Activated CD8-positive, alpha-beta T cell treated with anti-CD3 and anti-CD28 coated beads for 36 hours (primary cell): ENCODE measurements at regions not wholly inside any gene's neighbourhood (a gene's known extent, or its start where the extent isn't known, plus 50 kb on each side); places are given as distances from the start of the nearest gene placed in this dataset.

Source experiments
- ATAC-seq: fragments of 200-7000 bp; cut with Tn5 transposase; one replicate; pipeline ENCODE4 v1.10.0; 2021; ENCODE audit warnings: mild to moderate bottlenecking, moderate library complexity
- CTCF ChIA-PET: fragments of 350-600 bp; sonication (Branson Sonifier 250); formaldehyde crosslinking; loops from one replicate; lab custom pipeline; 2021; ENCODE audit warnings: antibody characterized with exemption; lab: Charles Lee
- POLR2A ChIA-PET: fragments of 350-600 bp; sonication (Branson Sonifier 250); formaldehyde crosslinking; loops from one replicate; lab custom pipeline; 2021; ENCODE audit warnings: antibody characterized with exemption; lab: Charles Lee
- DNase-seq: peaks from one replicate; pipeline ENCODE4 v3.0.0-alpha.2; 2020
- H3K27ac Mint-ChIP-seq: one replicate; pipeline ENCODE4 v1.8.0; 2021; ENCODE audit warnings: mild to moderate bottlenecking, mixed read lengths
- H3K27me3 Mint-ChIP-seq: one replicate; pipeline ENCODE4 v1.8.0; 2021; ENCODE audit warnings: mixed read lengths
- H3K36me3 Mint-ChIP-seq: one replicate; pipeline ENCODE4 v1.8.0; 2021; ENCODE audit warnings: low read depth, mixed read lengths
- H3K4me1 Mint-ChIP-seq: one replicate; pipeline ENCODE4 v1.8.0; 2021; ENCODE audit warnings: low read depth, mixed read lengths
- H3K4me3 Mint-ChIP-seq: one replicate; pipeline ENCODE4 v1.8.0; 2021; ENCODE audit warnings: mild to moderate bottlenecking, moderate library complexity, mixed read lengths
- H3K9me3 Mint-ChIP-seq: one replicate; pipeline ENCODE4 v1.8.0; 2021; ENCODE audit warnings: mixed read lengths
- intact Hi-C: fragments of 100-400 bp; cut with micrococcal nuclease; formaldehyde crosslinking; loops from one replicate; pipeline ENCODE4 v1.10.0; 2022
- TF ChIP-seq, protein P1 (sequence below): fragments of 200-600 bp; IDR thresholded peaks from one replicate; pipeline ENCODE4 v1.8.0; 2022; ENCODE audit warnings: antibody characterized with exemption, mild to moderate bottlenecking

GRCh38 chr14:98826618-98827017 is 445.4 kb downstream of the BCL11B start:
- H3K9me3 Mint-ChIP-seq: no peaks in the 10 kb centered on the region

DNA sequence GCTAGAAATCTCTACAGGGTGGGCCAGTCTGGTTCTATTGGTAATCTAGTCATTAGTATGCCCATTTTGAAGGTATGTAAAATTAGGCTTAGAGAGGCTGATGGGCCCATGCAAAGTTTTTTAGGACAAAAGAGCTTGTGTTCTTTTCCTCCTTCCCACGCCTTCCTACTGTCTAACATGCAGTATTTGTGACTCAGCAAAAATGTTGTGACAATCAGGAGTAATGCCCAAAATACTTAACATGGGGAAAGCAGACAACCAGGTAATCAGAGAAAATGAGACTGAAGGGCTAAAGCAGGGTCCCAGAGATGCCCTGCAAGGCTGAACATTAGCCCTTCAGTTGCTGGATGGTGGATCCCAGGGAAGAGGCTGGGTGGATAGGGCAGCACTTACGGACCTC is 437.9 kb downstream of the BCL11B start:
- Mint-ChIP-seq H3K36me3 (no peaks in the 10 kb centered on the region), H3K27ac (no peak overlapping the region), H3K4me1 (no peaks in the 10 kb centered on the region), H3K4me3 (no peak overlapping the region), H3K9me3 (no peaks in the 10 kb centered on the region), H3K27me3 (no peaks in the 10 kb centered on the region)
- ChIA-PET POLR2A (interaction anchor here (0.6 kb wide), 1 partner anchor 38 kb away, joined by 3 read pairs; no protein-coding TSS in a partner anchor), CTCF (no interaction called here)
- intact Hi-C loops: no loop called here
- ATAC-seq: no peak
- no peak for DNase-seq
- TF ChIP-seq, protein P1, sequence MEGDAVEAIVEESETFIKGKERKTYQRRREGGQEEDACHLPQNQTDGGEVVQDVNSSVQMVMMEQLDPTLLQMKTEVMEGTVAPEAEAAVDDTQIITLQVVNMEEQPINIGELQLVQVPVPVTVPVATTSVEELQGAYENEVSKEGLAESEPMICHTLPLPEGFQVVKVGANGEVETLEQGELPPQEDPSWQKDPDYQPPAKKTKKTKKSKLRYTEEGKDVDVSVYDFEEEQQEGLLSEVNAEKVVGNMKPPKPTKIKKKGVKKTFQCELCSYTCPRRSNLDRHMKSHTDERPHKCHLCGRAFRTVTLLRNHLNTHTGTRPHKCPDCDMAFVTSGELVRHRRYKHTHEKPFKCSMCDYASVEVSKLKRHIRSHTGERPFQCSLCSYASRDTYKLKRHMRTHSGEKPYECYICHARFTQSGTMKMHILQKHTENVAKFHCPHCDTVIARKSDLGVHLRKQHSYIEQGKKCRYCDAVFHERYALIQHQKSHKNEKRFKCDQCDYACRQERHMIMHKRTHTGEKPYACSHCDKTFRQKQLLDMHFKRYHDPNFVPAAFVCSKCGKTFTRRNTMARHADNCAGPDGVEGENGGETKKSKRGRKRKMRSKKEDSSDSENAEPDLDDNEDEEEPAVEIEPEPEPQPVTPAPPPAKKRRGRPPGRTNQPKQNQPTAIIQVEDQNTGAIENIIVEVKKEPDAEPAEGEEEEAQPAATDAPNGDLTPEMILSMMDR: no peak

More at GRCh38 chr14:98826618-98827017, 445.4 kb downstream of the BCL11B start:
- H3K4me1 Mint-ChIP-seq: peaks cover 13% of the 10 kb centered on the region
- ChIA-PET POLR2A (no interaction called here), CTCF (no interaction called here)
- H3K27ac Mint-ChIP-seq: no peak overlapping the region
- no peak for DNase-seq
- no peak for ATAC-seq
- H3K36me3 Mint-ChIP-seq: no peaks in the 10 kb centered on the region
- TF ChIP-seq, protein P1: no peak
- H3K27me3 Mint-ChIP-seq: no peaks in the 10 kb centered on the region
- H3K4me3 Mint-ChIP-seq: no peak overlapping the region
- intact Hi-C loops: no loop called here

GRCh38 chr14:98835051-98835824 is 436.8 kb downstream of the BCL11B start:
- no peaks in the 10 kb centered on the region for H3K36me3 Mint-ChIP-seq
- TF ChIP-seq, protein P1: no peak
- no peak for DNase-seq
- H3K4me1 Mint-ChIP-seq: no peaks in the 10 kb centered on the region
- H3K4me3 Mint-ChIP-seq: no peak overlapping the region
- no peak overlapping the region for H3K27ac Mint-ChIP-seq
- H3K27me3 Mint-ChIP-seq: no peaks in the 10 kb centered on the region
- intact Hi-C loops: no loop called here
- H3K9me3 Mint-ChIP-seq: no peaks in the 10 kb centered on the region
- ATAC-seq: no peak
- ChIA-PET CTCF (no interaction called here), POLR2A (no interaction called here)

GRCh38 chr14:98835825-98836100 is 436.2 kb downstream of the BCL11B start:
- POLR2A ChIA-PET: no interaction called here

DNA sequence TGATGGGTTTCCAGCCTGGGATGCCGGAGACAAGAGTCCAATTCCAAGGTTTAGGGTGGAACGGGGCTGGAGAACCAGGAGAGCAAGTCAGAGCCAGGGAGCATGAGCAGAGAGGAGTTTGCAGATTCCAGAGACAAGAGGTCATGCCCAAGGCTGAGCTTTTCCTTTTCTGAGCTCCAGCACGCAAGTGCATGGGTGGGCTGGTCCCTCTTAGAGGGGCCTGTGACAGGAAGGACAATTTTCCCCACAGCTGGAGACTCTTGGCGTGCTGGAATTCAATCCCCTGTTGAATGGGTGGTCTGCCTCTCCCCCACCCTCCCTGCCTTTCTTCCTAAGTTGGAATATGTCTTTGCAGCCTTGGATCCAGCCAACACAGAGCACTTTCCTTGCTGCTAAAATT is 431.9 kb downstream of the BCL11B start:
- H3K36me3 Mint-ChIP-seq: no peaks in the 10 kb centered on the region
- intact Hi-C loops: no loop called here
- DNase-seq (no peak), ATAC-seq (no peak)
- POLR2A ChIA-PET: no interaction called here
- H3K9me3 Mint-ChIP-seq: no peaks in the 10 kb centered on the region
- CTCF ChIA-PET: interaction anchor here (0.8 kb wide), 1 partner anchor 46 kb away, joined by 3 read pairs; no protein-coding TSS in a partner anchor
- H3K4me3 Mint-ChIP-seq: no peak overlapping the region
- H3K27ac Mint-ChIP-seq: no peak overlapping the region
- no peaks in the 10 kb centered on the region for H3K27me3 Mint-ChIP-seq
- peaks cover 5% of the 10 kb centered on the region for H3K4me1 Mint-ChIP-seq
- TF ChIP-seq, protein P1: no peak

More at GRCh38 chr14:98835825-98836100, 436.2 kb downstream of the BCL11B start:
- Mint-ChIP-seq H3K27ac (no peak overlapping the region), H3K27me3 (no peaks in the 10 kb centered on the region), H3K4me1 (no peaks in the 10 kb centered on the region), H3K4me3 (no peak overlapping the region), H3K9me3 (no peaks in the 10 kb centered on the region), H3K36me3 (no peaks in the 10 kb centered on the region)
- intact Hi-C loops: no loop called here
- no peak for DNase-seq
- CTCF ChIA-PET: no interaction called here
- ATAC-seq: no peak
- TF ChIP-seq, protein P1: no peak
